ENCODE measurements at regions not wholly inside any gene's neighbourhood (a gene's known extent, or its start where the extent isn't known, plus 50 kb on each side); places are given as distances from the start of the nearest gene placed in this dataset.

DNA sequence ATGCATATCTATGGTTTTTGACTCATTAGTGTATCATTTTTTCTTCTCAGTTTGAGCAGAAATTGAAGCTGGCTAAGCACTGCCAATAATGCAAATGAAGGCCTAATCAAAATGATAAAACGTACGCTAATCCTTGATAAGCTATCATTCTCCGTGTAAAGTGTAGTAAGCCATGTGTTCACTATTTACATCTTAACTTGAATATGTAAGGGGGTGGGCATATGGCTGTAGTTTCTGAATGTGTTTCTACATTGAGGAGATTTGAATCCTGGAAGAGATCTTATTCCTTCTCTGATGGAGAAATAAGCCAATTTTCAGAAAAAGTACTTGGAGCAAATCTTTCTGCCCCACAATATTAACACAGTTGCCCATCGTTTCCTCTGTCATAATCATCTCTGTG lies 351.8 kb upstream of the ANO3 start:
- no peak overlapping the region for H4K91ac ChIP-seq (ENCODE audit: low read depth, low read length, poor library complexity)
- no peak overlapping the region for H4K8ac ChIP-seq (ENCODE audit: low read depth, low read length)
- no peak overlapping the region for H3K18ac ChIP-seq (ENCODE audit: low read length)
- H3K14ac ChIP-seq (ENCODE audit: low read length): no peak overlapping the region
- no peak overlapping the region for H3K4me3 ChIP-seq (ENCODE audit: low read length in 2 of 2)
- H2BK12ac ChIP-seq (ENCODE audit: low read length): no peak overlapping the region
- no peak overlapping the region for H3K4me2 ChIP-seq (ENCODE audit: insufficient read depth, low read length, poor library complexity, severe bottlenecking)
- H3K4ac ChIP-seq (ENCODE audit: low read length): no peak overlapping the region
- no peak overlapping the region for H2BK15ac ChIP-seq (ENCODE audit: low read length)
- H2BK120ac ChIP-seq (ENCODE audit: low read depth, low read length): no peak overlapping the region
- no peak overlapping the region for H2BK5ac ChIP-seq (ENCODE audit: low read length)
- H3K23ac ChIP-seq (ENCODE audit: low read depth, low read length, poor library complexity): no peak overlapping the region
- H3K36me3 ChIP-seq (replicated peaks in 1 of 2; ENCODE audit: control insufficient read depth in 2 of 2, insufficient read depth in 2 of 2, low read length in 2 of 2): no peaks in the 10 kb centered on the region
- H3K27ac ChIP-seq (replicated peaks; ENCODE audit: low read length): no peak overlapping the region
- H3K9ac ChIP-seq (ENCODE audit: low read depth, low read length, poor library complexity): no peak overlapping the region
- no peaks in the 10 kb centered on the region for H3K9me3 ChIP-seq (replicated peaks in 1 of 2; ENCODE audit: control insufficient read depth in 2 of 2, insufficient read depth in 1 of 2, low read depth in 1 of 2, low read length in 2 of 2)
- H3K79me1 ChIP-seq (ENCODE audit: low read depth, low read length): no peaks in the 10 kb centered on the region
- no peaks in the 10 kb centered on the region for H3K27me3 ChIP-seq (ENCODE audit: control insufficient read depth in 3 of 3, insufficient read depth in 3 of 3, low read depth in 1 of 3, low read length in 3 of 3)
- DNase-seq (ENCODE audit: low spot score): no peak
- no peak overlapping the region for H2AFZ ChIP-seq (ENCODE audit: low read length)
- no CpG with 5 or more reads among the region's 4 CpGs for WGBS, 2 donors (ENCODE audit: extremely low coverage in 2 of 2, insufficient read length in 2 of 2, insufficient replicate concordance in 1 of 2)
- no peak overlapping the region for H2AK5ac ChIP-seq (ENCODE audit: low read depth, low read length)
- H3K4me1 ChIP-seq (ENCODE audit: control insufficient read depth in 2 of 2, insufficient read depth in 1 of 2, low read depth in 1 of 2, low read length in 2 of 2): no peaks in the 10 kb centered on the region

- no CpG with 5 or more reads among the region's 4 CpGs for WGBS, 2 donors (ENCODE audit: extremely low coverage in 2 of 2, insufficient read length in 2 of 2, insufficient replicate concordance in 1 of 2)
- Histone ChIP-seq H2AFZ (ENCODE audit: low read length) (no peak overlapping the region), H2BK120ac (ENCODE audit: low read depth, low read length) (no peak overlapping the region), H3K27ac (replicated peaks; ENCODE audit: low read length) (no peak overlapping the region), H2BK12ac (ENCODE audit: low read length) (no peak overlapping the region), H3K36me3 (replicated peaks in 1 of 2; ENCODE audit: control insufficient read depth in 2 of 2, insufficient read depth in 2 of 2, low read length in 2 of 2) (no peaks in the 10 kb centered on the region), H3K9ac (ENCODE audit: low read depth, low read length, poor library complexity) (no peak overlapping the region), H2BK15ac (ENCODE audit: low read length) (no peak overlapping the region), H3K23ac (ENCODE audit: low read depth, low read length, poor library complexity) (no peak overlapping the region), H2AK5ac (ENCODE audit: low read depth, low read length) (no peak overlapping the region), H3K27me3 (ENCODE audit: control insufficient read depth in 3 of 3, insufficient read depth in 3 of 3, low read depth in 1 of 3, low read length in 3 of 3) (no peaks in the 10 kb centered on the region), H3K9me3 (replicated peaks in 1 of 2; ENCODE audit: control insufficient read depth in 2 of 2, insufficient read depth in 1 of 2, low read depth in 1 of 2, low read length in 2 of 2) (no peaks in the 10 kb centered on the region), H4K91ac (ENCODE audit: low read depth, low read length, poor library complexity) (no peak overlapping the region), H3K4me2 (ENCODE audit: insufficient read depth, low read length, poor library complexity, severe bottlenecking) (no peak overlapping the region), H3K18ac (ENCODE audit: low read length) (no peak overlapping the region), H2BK5ac (ENCODE audit: low read length) (no peak overlapping the region), H3K14ac (ENCODE audit: low read length) (no peak overlapping the region), H3K79me1 (ENCODE audit: low read depth, low read length) (no peaks in the 10 kb centered on the region), H3K4ac (ENCODE audit: low read length) (no peak overlapping the region), H3K4me3 (ENCODE audit: low read length in 2 of 2) (no peak overlapping the region), H3K4me1 (ENCODE audit: control insufficient read depth in 2 of 2, insufficient read depth in 1 of 2, low read depth in 1 of 2, low read length in 2 of 2) (no peaks in the 10 kb centered on the region), H4K8ac (ENCODE audit: low read depth, low read length) (no peak overlapping the region)
- peak; percentile 44 for DNase-seq (ENCODE audit: low spot score)
Measured at GRCh38 chr11:25981998-25982397, 349.9 kb upstream of the ANO3 start.

- H2BK15ac ChIP-seq (ENCODE audit: low read length): no peak overlapping the region
- H3K36me3 ChIP-seq (replicated peaks in 1 of 2; ENCODE audit: control insufficient read depth in 2 of 2, insufficient read depth in 2 of 2, low read length in 2 of 2): no peaks in the 10 kb centered on the region
- H3K79me1 ChIP-seq (ENCODE audit: low read depth, low read length): no peaks in the 10 kb centered on the region
- no peak overlapping the region for H3K27ac ChIP-seq (replicated peaks; ENCODE audit: low read length)
- H3K23ac ChIP-seq (ENCODE audit: low read depth, low read length, poor library complexity): no peak overlapping the region
- no peak overlapping the region for H2BK120ac ChIP-seq (ENCODE audit: low read depth, low read length)
- H3K9me3 ChIP-seq (replicated peaks in 1 of 2; ENCODE audit: control insufficient read depth in 2 of 2, insufficient read depth in 1 of 2, low read depth in 1 of 2, low read length in 2 of 2): no peaks in the 10 kb centered on the region
- DNase-seq (ENCODE audit: low spot score): no peak
- H3K4me3 ChIP-seq (ENCODE audit: low read length in 2 of 2): no peak overlapping the region
- H3K18ac ChIP-seq (ENCODE audit: low read length): no peak overlapping the region
- H3K27me3 ChIP-seq (ENCODE audit: control insufficient read depth in 3 of 3, insufficient read depth in 3 of 3, low read depth in 1 of 3, low read length in 3 of 3): no peaks in the 10 kb centered on the region
- H3K4me1 ChIP-seq (ENCODE audit: control insufficient read depth in 2 of 2, insufficient read depth in 1 of 2, low read depth in 1 of 2, low read length in 2 of 2): no peaks in the 10 kb centered on the region
- no peak overlapping the region for H3K9ac ChIP-seq (ENCODE audit: low read depth, low read length, poor library complexity)
- H3K4ac ChIP-seq (ENCODE audit: low read length): no peak overlapping the region
- no peak overlapping the region for H4K91ac ChIP-seq (ENCODE audit: low read depth, low read length, poor library complexity)
- H4K8ac ChIP-seq (ENCODE audit: low read depth, low read length): no peak overlapping the region
- WGBS, 2 donors (ENCODE audit: extremely low coverage in 2 of 2, insufficient read length in 2 of 2, insufficient replicate concordance in 1 of 2): no CpG with 5 or more reads among the region's 3 CpGs
- H2BK5ac ChIP-seq (ENCODE audit: low read length): no peak overlapping the region
- no peak overlapping the region for H2AFZ ChIP-seq (ENCODE audit: low read length)
- H2AK5ac ChIP-seq (ENCODE audit: low read depth, low read length): no peak overlapping the region
- no peak overlapping the region for H3K14ac ChIP-seq (ENCODE audit: low read length)
- no peak overlapping the region for H2BK12ac ChIP-seq (ENCODE audit: low read length)
- H3K4me2 ChIP-seq (ENCODE audit: insufficient read depth, low read length, poor library complexity, severe bottlenecking): no peak overlapping the region
Measured at GRCh38 chr11:25983280-25983679, 348.6 kb upstream of the ANO3 start.

GRCh38 chr11:25988178-25988577 lies 343.8 kb upstream of the ANO3 start:
- no peaks in the 10 kb centered on the region for H3K27me3 ChIP-seq (ENCODE audit: control insufficient read depth in 3 of 3, insufficient read depth in 3 of 3, low read depth in 1 of 3, low read length in 3 of 3)
- no peak overlapping the region for H2AK5ac ChIP-seq (ENCODE audit: low read depth, low read length)
- no peak overlapping the region for H3K4me2 ChIP-seq (ENCODE audit: insufficient read depth, low read length, poor library complexity, severe bottlenecking)
- no peak overlapping the region for H3K27ac ChIP-seq (replicated peaks; ENCODE audit: low read length)
- no peak overlapping the region for H3K4me3 ChIP-seq (ENCODE audit: low read length in 2 of 2)
- no peak overlapping the region for H2BK120ac ChIP-seq (ENCODE audit: low read depth, low read length)
- H3K36me3 ChIP-seq (replicated peaks in 1 of 2; ENCODE audit: control insufficient read depth in 2 of 2, insufficient read depth in 2 of 2, low read length in 2 of 2): no peaks in the 10 kb centered on the region
- H2BK12ac ChIP-seq (ENCODE audit: low read length): no peak overlapping the region
- no peak overlapping the region for H4K91ac ChIP-seq (ENCODE audit: low read depth, low read length, poor library complexity)
- no peaks in the 10 kb centered on the region for H3K79me1 ChIP-seq (ENCODE audit: low read depth, low read length)
- H2AFZ ChIP-seq (ENCODE audit: low read length): no peak overlapping the region
- H3K9ac ChIP-seq (ENCODE audit: low read depth, low read length, poor library complexity): no peak overlapping the region
- H3K23ac ChIP-seq (ENCODE audit: low read depth, low read length, poor library complexity): no peak overlapping the region
- DNase-seq (ENCODE audit: low spot score): no peak
- H2BK5ac ChIP-seq (ENCODE audit: low read length): no peak overlapping the region
- H3K4me1 ChIP-seq (ENCODE audit: control insufficient read depth in 2 of 2, insufficient read depth in 1 of 2, low read depth in 1 of 2, low read length in 2 of 2): no peaks in the 10 kb centered on the region
- no peak overlapping the region for H4K8ac ChIP-seq (ENCODE audit: low read depth, low read length)
- no CpG with 5 or more reads among the region's 2 CpGs for whole genome bisulfite sequencing, 2 donors (ENCODE audit: extremely low coverage in 2 of 2, insufficient read length in 2 of 2, insufficient replicate concordance in 1 of 2)
- H2BK15ac ChIP-seq (ENCODE audit: low read length): no peak overlapping the region
- H3K14ac ChIP-seq (ENCODE audit: low read length): no peak overlapping the region
- H3K9me3 ChIP-seq (replicated peaks in 1 of 2; ENCODE audit: control insufficient read depth in 2 of 2, insufficient read depth in 1 of 2, low read depth in 1 of 2, low read length in 2 of 2): no peaks in the 10 kb centered on the region
- no peak overlapping the region for H3K18ac ChIP-seq (ENCODE audit: low read length)
- H3K4ac ChIP-seq (ENCODE audit: low read length): no peak overlapping the region

Data from neuronal stem cell (in vitro differentiated cells).